Dermis microvascular lymphatic vessel endothelial cell (primary cell): ENCODE measurements at regions not wholly inside any gene's neighbourhood (a gene's known extent, or its start where the extent isn't known, plus 50 kb on each side); places are given as distances from the start of the nearest gene placed in this dataset.

Experiments used
- DNase-seq, 2 donors: peaks; one replicate each; pipeline versions ENCODE4 v3.0.0 to v3.0.0-alpha.2; 2010; ENCODE audit warnings: low read depth in 2 of 2

DNA sequence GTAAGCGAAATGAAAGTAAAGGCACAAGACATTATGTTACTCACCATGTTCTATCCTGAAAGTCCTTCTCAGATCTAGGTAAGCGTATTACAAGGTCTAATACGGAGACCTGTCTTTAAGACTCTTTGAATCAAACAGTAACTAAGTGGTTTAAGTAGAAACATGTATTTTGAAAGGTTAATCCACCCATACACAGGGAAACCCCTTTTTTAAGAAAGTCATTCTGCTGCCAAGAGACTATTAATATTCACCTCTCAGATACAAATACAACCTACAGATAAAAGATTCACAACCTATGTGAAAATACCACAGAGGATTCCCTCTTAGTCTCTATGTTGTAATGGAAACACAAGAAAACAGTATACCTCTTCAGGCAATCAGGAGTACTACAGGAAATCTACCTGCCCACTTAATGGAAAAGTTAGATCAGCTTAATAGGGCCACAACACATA lies 63.2 kb upstream of the TNIP3 start:
- DNase-seq: no peak

DNA sequence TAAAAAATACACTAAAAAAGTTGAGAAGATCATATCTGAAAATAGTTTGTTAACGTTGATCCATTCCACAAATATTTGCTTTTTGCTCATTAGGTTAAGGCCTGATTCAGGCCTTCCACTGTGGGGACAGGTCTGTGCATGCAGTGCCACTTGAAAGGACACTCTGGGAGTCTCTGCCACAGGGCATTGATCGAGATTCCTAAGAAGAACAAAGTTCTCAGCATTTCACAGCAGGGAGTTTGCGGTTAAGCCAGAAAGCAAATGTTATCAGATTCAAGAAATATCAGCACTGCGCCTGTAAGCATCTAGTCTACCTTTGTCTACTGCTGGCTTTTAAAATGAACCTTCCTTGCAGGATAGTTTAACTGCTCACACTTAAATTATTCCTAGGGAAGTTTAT lies 62.2 kb upstream of the TNIP3 start:
- DNase-seq: no peak

DNA sequence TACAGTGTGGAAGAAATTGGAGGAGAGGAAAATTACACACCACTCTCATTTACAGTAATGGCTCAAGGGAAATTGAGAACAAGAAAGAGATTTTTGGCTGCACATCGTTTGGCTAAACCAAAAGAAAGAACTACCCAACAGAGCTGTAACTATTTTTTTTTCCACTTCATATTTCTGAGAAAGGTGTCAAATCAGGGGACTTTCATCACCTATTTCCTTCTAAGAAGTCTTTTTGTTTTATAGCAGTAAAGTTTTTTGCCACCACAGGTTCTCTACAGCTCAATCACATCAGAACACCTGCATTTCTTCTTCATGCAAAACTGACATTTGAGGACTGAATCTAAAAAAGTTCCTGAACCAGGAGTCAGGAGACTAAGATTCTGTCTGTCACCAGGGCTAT lies 57.5 kb upstream of the TNIP3 start:
- DNase-seq: no peak

DNA sequence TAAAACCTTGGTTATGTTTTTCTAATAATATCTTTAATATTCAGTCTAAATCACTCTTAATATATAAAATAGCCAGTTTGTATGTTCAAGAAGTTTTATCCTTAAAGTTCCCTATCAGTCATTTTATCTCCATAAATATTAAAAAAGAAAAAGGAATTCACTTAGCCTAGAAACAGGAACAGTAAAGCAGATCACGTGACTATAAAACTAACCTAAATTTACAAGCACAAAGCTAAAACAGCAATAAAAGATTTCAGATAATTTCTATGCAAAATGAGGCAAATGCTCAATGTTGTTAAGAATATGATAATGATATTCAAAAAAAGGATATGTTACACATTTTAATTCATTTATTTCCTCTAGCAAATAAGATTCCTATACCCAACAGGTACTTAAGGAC lies 57.1 kb upstream of the TNIP3 start:
- no peak for DNase-seq

DNA sequence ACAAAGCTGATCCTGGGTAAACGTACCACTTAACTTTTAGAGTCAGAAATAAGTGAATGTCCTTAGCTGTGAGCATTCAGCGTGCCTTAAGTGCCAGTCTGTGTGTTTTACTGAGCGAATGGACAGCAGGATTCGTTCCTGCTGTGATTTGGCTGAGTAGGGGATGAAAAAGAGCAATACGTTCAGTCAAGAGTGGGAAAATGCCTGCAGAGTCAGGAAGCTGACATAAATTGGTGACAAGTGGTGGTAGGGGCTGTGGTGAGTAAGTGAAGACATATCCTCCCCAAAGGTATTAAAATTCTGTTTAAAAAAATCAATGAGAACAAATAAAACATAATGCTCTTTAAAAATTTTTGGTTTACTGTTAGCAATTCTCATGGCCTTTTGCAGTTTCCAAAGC lies 56.6 kb upstream of the TNIP3 start:
- DNase-seq: no peak

DNA sequence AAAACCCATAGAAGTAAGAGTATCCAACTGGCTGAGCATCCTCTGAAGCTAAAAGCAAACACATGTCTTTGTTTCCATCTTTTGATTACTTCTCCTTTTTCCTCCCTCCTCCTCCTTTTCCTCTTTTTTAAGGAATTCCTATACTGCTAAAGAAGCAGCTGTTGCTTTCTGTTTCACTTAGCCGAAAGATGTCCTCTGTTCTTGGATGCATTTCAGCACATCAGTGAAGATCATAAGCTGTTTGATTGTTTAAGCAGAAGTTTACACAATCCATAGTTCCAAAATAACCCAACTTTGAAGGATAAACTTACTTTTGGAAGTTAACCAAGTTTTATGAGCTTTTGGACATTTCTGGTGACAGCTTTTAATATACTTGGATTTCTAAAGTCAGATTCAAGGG lies 55.1 kb upstream of the TNIP3 start:
- DNase-seq: no peak

DNA sequence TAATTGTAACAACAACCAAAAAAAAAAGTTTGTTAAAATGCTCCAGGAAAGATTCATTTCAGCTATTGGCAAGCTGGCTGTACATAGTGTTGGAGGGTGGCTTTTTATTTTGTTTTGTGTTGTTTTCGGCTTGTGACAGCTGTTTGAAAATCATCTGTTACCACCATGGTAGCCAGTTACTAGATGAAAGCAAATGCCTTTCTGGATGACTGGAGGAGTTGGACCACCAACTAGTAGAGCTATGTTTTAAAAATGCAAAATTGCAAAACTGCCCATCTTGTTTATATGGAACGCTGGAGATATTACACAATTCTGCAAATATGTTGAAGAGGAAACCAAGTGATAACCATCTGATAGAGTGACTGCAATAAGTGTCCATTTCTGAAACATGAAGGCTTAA lies 53.2 kb upstream of the TNIP3 start:
- no peak for DNase-seq

DNA sequence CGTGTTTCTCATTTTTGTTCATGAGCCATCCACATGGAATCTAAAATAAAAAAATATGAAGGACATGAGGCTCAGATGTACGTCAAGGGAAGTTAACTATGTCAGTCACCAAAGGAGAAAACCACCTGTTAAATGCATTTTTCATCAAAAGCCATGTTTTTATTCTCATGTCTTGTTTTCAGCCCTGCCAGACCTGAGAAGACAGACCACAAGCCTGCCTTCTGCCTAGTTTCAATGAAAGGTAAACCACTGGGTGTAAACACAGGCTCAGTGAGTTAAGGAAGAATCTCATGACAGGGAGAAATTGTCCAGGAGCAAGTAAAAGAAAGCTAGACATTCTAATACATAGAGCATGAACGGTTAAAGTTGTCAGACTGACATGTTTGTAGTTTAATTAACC lies 52.3 kb upstream of the TNIP3 start:
- no peak for DNase-seq

DNA sequence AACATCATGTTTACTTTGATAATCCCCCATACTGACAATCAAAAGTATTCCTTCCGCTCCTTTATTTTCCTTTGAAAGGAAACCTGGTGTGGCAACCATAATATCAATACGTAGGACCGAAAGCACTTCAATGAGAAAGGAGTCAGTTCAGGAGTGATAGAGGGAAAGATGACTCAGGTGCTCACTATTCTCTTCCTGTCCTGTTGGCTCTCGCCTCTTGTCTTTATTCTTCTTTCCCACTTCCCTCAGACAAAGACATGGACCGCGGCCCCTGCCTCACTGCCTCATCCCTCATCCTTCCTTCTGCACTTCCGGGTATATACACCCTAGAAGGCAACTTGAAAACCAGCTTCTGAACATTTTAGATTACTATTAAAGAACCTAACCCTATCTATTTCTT lies 49.8 kb upstream of the TNIP3 start:
- no peak for DNase-seq
